ENCODE measurements at regions not wholly inside any gene's neighbourhood (a gene's known extent, or its start where the extent isn't known, plus 50 kb on each side); places are given as distances from the start of the nearest gene placed in this dataset.

- no peak for TF ChIP-seq CTCF (IDR thresholded peaks at IDR 0.05)
- TF ChIP-seq POLR2A (IDR thresholded peaks at IDR 0.05): no peak
Measured at GRCh38 chr14:87081004-87081403, 912.0 kb downstream of the GALC start.

All from adrenal gland (tissue), 5 donors.